HepG2 (cell line): ENCODE measurements at regions not wholly inside any gene's neighbourhood (a gene's known extent, or its start where the extent isn't known, plus 50 kb on each side); places are given as distances from the start of the nearest gene placed in this dataset.

Experiments used
- GABPA ChIP-seq, 2 experiments: IDR thresholded peaks; 2 replicates each; pipeline ENCODE4 v1.6.1; 2011 to 2016; ENCODE audit warnings: low read depth in 2 of 2, low read length in 1 of 2, missing biosample characterization in 1 of 2, missing genetic modification characterization in 1 of 2
- JUN ChIP-seq: sonication (generic); formaldehyde crosslinking; IDR thresholded peaks from 2 replicates; pipeline ENCODE4 v1.4.0; 2020; ENCODE audit warnings: mild to moderate bottlenecking, missing genetic modification reagents
- PTBP1 ChIP-seq: fragments of 200-400 bp; formaldehyde crosslinking; IDR thresholded peaks from 2 replicates; pipeline ENCODE4 v1.6.1; 2018; ENCODE audit warnings: low read length, low read depth; ENCODE audit not compliant: poor library complexity, severe bottlenecking
- TAF15 ChIP-seq: fragments of 200-400 bp; formaldehyde crosslinking; IDR thresholded peaks from one replicate; pipeline ENCODE4 v1.6.1; 2018; ENCODE audit warnings: mild to moderate bottlenecking, low read depth, low read length; ENCODE audit not compliant: poor library complexity, severe bottlenecking
- ZNF607 ChIP-seq: sonication (generic); formaldehyde crosslinking; IDR thresholded peaks from 2 replicates; pipeline ENCODE4 v1.5.1; 2020; ENCODE audit warnings: missing genetic modification reagents, mild to moderate bottlenecking, borderline replicate concordance
- ZNF670 ChIP-seq: sonication (generic); formaldehyde crosslinking; IDR thresholded peaks from 2 replicates; pipeline ENCODE4 v1.8.0; 2022; ENCODE audit warnings: mild to moderate bottlenecking, missing genetic modification reagents, borderline replicate concordance
- ZNF768 ChIP-seq: sonication (generic); formaldehyde crosslinking; IDR thresholded peaks from 2 replicates; pipeline ENCODE4 v1.4.0; 2020; ENCODE audit warnings: missing genetic modification reagents
- TF ChIP-seq, protein P1 (sequence below), 2 experiments: IDR thresholded peaks; 2 replicates each; pipeline ENCODE4 v1.6.1; 2011 to 2012; ENCODE audit warnings: low read length in 2 of 2, borderline replicate concordance in 1 of 2, low read depth in 1 of 2, mild to moderate bottlenecking in 1 of 2, moderate library complexity in 1 of 2
- TF ChIP-seq, protein P2 (sequence below): sonication (generic); formaldehyde crosslinking; IDR thresholded peaks from 2 replicates; pipeline ENCODE4 v1.5.0; 2020; ENCODE audit warnings: mild to moderate bottlenecking, missing genetic modification reagents, moderate library complexity
- TF ChIP-seq, protein P3 (sequence below): sonication (generic); formaldehyde crosslinking; IDR thresholded peaks from 2 replicates; pipeline ENCODE4 v1.9.0; 2021; ENCODE audit warnings: missing genetic modification reagents, mild to moderate bottlenecking, borderline replicate concordance

DNA sequence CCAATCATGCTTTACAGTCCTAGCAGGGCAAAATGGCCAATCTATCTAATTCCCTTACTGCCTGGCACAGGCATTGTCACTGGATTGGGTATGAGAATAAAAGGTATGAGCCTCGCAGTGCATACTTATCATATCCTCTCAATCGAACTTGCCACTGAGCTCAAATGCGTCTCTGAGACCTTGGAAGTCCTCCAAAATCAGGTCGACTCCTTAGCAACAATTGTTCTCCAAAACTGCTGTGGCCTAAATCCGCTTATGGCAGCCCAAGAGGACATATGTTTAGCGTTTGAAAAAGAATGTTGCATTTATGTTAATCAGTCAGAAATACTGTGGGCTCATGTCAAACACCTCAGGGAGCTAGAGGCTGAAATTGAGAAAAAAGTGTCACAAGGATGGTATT is 69.7 kb downstream of the SPIN4 start:
- TF ChIP-seq ZNF607 (CRISPR knock-in tag) (no peak), JUN (CRISPR knock-in tag) (no peak), TAF15 (no peak), ZNF670 (CRISPR knock-in tag) (no peak), ZNF768 (CRISPR knock-in tag) (no peak), PTBP1 (no peak), GABPA (IDR thresholded peaks at IDR 0.05; ENCODE audit: low read depth, low read length) (no peak), GABPA (CRISPR knock-in tag; IDR thresholded peaks at IDR 0.05; ENCODE audit: low read depth) (no peak)
- TF ChIP-seq, protein P1, sequence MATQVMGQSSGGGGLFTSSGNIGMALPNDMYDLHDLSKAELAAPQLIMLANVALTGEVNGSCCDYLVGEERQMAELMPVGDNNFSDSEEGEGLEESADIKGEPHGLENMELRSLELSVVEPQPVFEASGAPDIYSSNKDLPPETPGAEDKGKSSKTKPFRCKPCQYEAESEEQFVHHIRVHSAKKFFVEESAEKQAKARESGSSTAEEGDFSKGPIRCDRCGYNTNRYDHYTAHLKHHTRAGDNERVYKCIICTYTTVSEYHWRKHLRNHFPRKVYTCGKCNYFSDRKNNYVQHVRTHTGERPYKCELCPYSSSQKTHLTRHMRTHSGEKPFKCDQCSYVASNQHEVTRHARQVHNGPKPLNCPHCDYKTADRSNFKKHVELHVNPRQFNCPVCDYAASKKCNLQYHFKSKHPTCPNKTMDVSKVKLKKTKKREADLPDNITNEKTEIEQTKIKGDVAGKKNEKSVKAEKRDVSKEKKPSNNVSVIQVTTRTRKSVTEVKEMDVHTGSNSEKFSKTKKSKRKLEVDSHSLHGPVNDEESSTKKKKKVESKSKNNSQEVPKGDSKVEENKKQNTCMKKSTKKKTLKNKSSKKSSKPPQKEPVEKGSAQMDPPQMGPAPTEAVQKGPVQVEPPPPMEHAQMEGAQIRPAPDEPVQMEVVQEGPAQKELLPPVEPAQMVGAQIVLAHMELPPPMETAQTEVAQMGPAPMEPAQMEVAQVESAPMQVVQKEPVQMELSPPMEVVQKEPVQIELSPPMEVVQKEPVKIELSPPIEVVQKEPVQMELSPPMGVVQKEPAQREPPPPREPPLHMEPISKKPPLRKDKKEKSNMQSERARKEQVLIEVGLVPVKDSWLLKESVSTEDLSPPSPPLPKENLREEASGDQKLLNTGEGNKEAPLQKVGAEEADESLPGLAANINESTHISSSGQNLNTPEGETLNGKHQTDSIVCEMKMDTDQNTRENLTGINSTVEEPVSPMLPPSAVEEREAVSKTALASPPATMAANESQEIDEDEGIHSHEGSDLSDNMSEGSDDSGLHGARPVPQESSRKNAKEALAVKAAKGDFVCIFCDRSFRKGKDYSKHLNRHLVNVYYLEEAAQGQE (IDR thresholded peaks at IDR 0.05; ENCODE audit: borderline replicate concordance in 1 of 2, low read depth in 1 of 2, low read length in 2 of 2): no peak
- TF ChIP-seq, protein P2, sequence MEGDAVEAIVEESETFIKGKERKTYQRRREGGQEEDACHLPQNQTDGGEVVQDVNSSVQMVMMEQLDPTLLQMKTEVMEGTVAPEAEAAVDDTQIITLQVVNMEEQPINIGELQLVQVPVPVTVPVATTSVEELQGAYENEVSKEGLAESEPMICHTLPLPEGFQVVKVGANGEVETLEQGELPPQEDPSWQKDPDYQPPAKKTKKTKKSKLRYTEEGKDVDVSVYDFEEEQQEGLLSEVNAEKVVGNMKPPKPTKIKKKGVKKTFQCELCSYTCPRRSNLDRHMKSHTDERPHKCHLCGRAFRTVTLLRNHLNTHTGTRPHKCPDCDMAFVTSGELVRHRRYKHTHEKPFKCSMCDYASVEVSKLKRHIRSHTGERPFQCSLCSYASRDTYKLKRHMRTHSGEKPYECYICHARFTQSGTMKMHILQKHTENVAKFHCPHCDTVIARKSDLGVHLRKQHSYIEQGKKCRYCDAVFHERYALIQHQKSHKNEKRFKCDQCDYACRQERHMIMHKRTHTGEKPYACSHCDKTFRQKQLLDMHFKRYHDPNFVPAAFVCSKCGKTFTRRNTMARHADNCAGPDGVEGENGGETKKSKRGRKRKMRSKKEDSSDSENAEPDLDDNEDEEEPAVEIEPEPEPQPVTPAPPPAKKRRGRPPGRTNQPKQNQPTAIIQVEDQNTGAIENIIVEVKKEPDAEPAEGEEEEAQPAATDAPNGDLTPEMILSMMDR: no peak
- TF ChIP-seq, protein P3, sequence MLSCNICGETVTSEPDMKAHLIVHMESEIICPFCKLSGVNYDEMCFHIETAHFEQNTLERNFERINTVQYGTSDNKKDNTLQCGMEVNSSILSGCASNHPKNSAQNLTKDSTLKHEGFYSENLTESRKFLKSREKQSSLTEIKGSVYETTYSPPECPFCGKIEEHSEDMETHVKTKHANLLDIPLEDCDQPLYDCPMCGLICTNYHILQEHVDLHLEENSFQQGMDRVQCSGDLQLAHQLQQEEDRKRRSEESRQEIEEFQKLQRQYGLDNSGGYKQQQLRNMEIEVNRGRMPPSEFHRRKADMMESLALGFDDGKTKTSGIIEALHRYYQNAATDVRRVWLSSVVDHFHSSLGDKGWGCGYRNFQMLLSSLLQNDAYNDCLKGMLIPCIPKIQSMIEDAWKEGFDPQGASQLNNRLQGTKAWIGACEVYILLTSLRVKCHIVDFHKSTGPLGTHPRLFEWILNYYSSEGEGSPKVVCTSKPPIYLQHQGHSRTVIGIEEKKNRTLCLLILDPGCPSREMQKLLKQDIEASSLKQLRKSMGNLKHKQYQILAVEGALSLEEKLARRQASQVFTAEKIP (CRISPR knock-in tag): no peak
